D721Med (cell line): ENCODE measurements at regions not wholly inside any gene's neighbourhood (a gene's known extent, or its start where the extent isn't known, plus 50 kb on each side); places are given as distances from the start of the nearest gene placed in this dataset.

ENCODE experiments used
- DNase-seq: peaks from one replicate; pipeline ENCODE4 v3.0.0; 2011; ENCODE audit warnings: low spot score; ENCODE audit not compliant: insufficient read length
- FAIRE-seq: peaks from 2 replicates; lab custom pipeline; 2011; peaks lifted over from hg19 to GRCh38; lab: Jason Lieb, UNC
- CTCF ChIP-seq: IDR thresholded peaks from 2 replicates; pipeline ENCODE4 v1.5.1; 2012; ENCODE audit warnings: mild to moderate bottlenecking, control low read depth; ENCODE audit not compliant: insufficient read depth; ENCODE audit errors: missing control alignments

GRCh38 chr1:213649373-213649772 is 338.4 kb upstream of the PROX1 start:
- DNase-seq: no peak
- FAIRE-seq: no peak
- TF ChIP-seq CTCF: no peak

- TF ChIP-seq CTCF: no peak
- DNase-seq: no peak
- no peak for FAIRE-seq
Observed at GRCh38 chr1:213650603-213651002, 337.2 kb upstream of the PROX1 start.

GRCh38 chr1:213651077-213651476 is 336.7 kb upstream of the PROX1 start:
- no peak for DNase-seq
- no peak for FAIRE-seq

GRCh38 chr1:213652109-213652508 is 335.7 kb upstream of the PROX1 start:
- DNase-seq: no peak
- no peak for TF ChIP-seq CTCF
- FAIRE-seq: no peak

More at GRCh38 chr1:213651077-213651476, 336.7 kb upstream of the PROX1 start:
- no peak for TF ChIP-seq CTCF

- no peak for TF ChIP-seq CTCF
- no peak for FAIRE-seq
- DNase-seq: no peak
Observed at GRCh38 chr1:213656039-213656438, 331.7 kb upstream of the PROX1 start.

GRCh38 chr1:213656503-213656902 is 331.3 kb upstream of the PROX1 start:
- FAIRE-seq (no peak), DNase-seq (no peak)
- TF ChIP-seq CTCF: no peak

GRCh38 chr1:213657013-213657412 is 330.8 kb upstream of the PROX1 start:
- FAIRE-seq: no peak
- no peak for DNase-seq
- TF ChIP-seq CTCF: no peak
